IMR-90 (cell line): ENCODE measurements at regions not wholly inside any gene's neighbourhood (a gene's known extent, or its start where the extent isn't known, plus 50 kb on each side); places are given as distances from the start of the nearest gene placed in this dataset.

ENCODE experiments used
- ATAC-seq: fragments of 200-7000 bp; cut with Tn5 transposase; 2 replicates; pipeline ENCODE4 v1.9.1; 2020; ENCODE audit warnings: low read depth, mild to moderate bottlenecking, moderate library complexity
- BruUV-seq: library from RNA; stranded (reverse); fragments of 400-500 nt; replicated peaks from 2 replicates; lab custom pipeline; 2021; lab: Mats Ljungman, UMichigan
- CTCF ChIA-PET: fragments of 300-600 bp; formaldehyde crosslinking; extraction: SDS; loops from one replicate; lab custom pipeline; 2021; ENCODE audit warnings: antibody characterized with exemption; lab: Yijun Ruan, JAX
- POLR2A ChIA-PET: fragments of 300-600 bp; sonication (Branson Sonifier 250); formaldehyde crosslinking; loops from one replicate; lab custom pipeline; 2022; ENCODE audit warnings: antibody characterized with exemption; ENCODE audit not compliant: unreplicated experiment; lab: Charles Lee
- DNase-seq: peaks from one replicate; pipeline ENCODE4 v3.0.0; 2013
- H2AFZ ChIP-seq: replicated peaks from 2 replicates; pipeline ENCODE3; 2013; ENCODE audit warnings: low read length, mild to moderate bottlenecking; ENCODE audit not compliant: poor library complexity
- H2AK5ac ChIP-seq: 2 replicates; pipeline ENCODE4 v1.6.1; 2013; ENCODE audit warnings: low read depth, low read length, inconsistent platforms
- H2AK9ac ChIP-seq: replicated peaks from 2 replicates; pipeline ENCODE3; 2013; ENCODE audit warnings: mild to moderate bottlenecking, low read depth, low read length, moderate library complexity; ENCODE audit not compliant: poor library complexity
- H2BK120ac ChIP-seq: 2 replicates; pipeline ENCODE4 v1.6.1; 2013; ENCODE audit warnings: low read depth, low read length, inconsistent platforms
- H2BK15ac ChIP-seq: 3 replicates; pipeline ENCODE4 v1.6.1; 2013; ENCODE audit warnings: low read depth, low read length, inconsistent platforms
- H2BK20ac ChIP-seq: 2 replicates; pipeline ENCODE4 v1.6.1; 2013; ENCODE audit warnings: low read depth, mild to moderate bottlenecking, inconsistent platforms, low read length, moderate library complexity
- H2BK5ac ChIP-seq: 2 replicates; pipeline ENCODE4 v1.6.1; 2013; ENCODE audit warnings: mild to moderate bottlenecking, low read depth, low read length, inconsistent platforms; ENCODE audit not compliant: poor library complexity, severe bottlenecking
- H3K14ac ChIP-seq: replicated peaks from 2 replicates; pipeline ENCODE4 v1.6.1; 2013; ENCODE audit warnings: low read depth, low read length, inconsistent platforms
- H3K18ac ChIP-seq: 2 replicates; pipeline ENCODE4 v1.6.1; 2013; ENCODE audit warnings: low read depth, low read length, control low read depth
- H3K23ac ChIP-seq: 2 replicates; pipeline ENCODE4 v1.6.1; 2013; ENCODE audit warnings: low read depth, low read length, inconsistent platforms
- H3K27ac ChIP-seq: 2 replicates; pipeline ENCODE4 v1.5.1; 2013; ENCODE audit warnings: mild to moderate bottlenecking, control low read depth, low read length; ENCODE audit not compliant: insufficient read depth
- H3K27me3 ChIP-seq: 2 replicates; pipeline ENCODE4 v1.6.1; 2013; ENCODE audit warnings: low read length; ENCODE audit not compliant: control insufficient read depth, insufficient read depth
- H3K36me3 ChIP-seq: 2 replicates; pipeline ENCODE4 v1.6.1; 2013; ENCODE audit warnings: low read length, mixed read lengths; ENCODE audit not compliant: control insufficient read depth, insufficient read depth
- H3K4ac ChIP-seq: 2 replicates; pipeline ENCODE4 v1.6.1; 2013; ENCODE audit warnings: low read depth, low read length, inconsistent platforms
- H3K4me1 ChIP-seq: 2 replicates; pipeline ENCODE4 v1.6.1; 2013; ENCODE audit warnings: low read length, mixed read lengths; ENCODE audit not compliant: control insufficient read depth, insufficient read depth
- H3K4me2 ChIP-seq: 2 replicates; pipeline ENCODE4 v1.6.1; 2013; ENCODE audit warnings: low read depth, mild to moderate bottlenecking, control low read depth, low read length, moderate library complexity
- H3K4me3 ChIP-seq: 2 replicates; pipeline ENCODE4 v1.5.1; 2013; ENCODE audit warnings: low read depth, mild to moderate bottlenecking, control low read depth, low read length, moderate library complexity; ENCODE audit not compliant: insufficient read depth
- H3K56ac ChIP-seq: 2 replicates; pipeline ENCODE4 v1.6.1; 2013; ENCODE audit warnings: low read length, inconsistent platforms; ENCODE audit not compliant: insufficient read depth; ENCODE audit errors: extremely low read depth
- H3K79me1 ChIP-seq, 2 experiments: 2 replicates each; pipeline ENCODE4 v1.6.1; 2013; ENCODE audit warnings: low read length in 2 of 2, inconsistent platforms in 1 of 2, low read depth in 1 of 2
- H3K9ac ChIP-seq: 2 replicates; pipeline ENCODE4 v1.6.1; 2013; ENCODE audit warnings: low read depth, low read length, control low read depth
- H3K9me1 ChIP-seq: 2 replicates; pipeline ENCODE4 v1.6.1; 2013; ENCODE audit warnings: low read length, inconsistent platforms; ENCODE audit not compliant: insufficient read depth
- H3K9me3 ChIP-seq: 2 replicates; pipeline ENCODE4 v1.6.1; 2013; ENCODE audit warnings: low read length; ENCODE audit not compliant: control insufficient read depth, insufficient read depth
- H4K20me1 ChIP-seq: 2 replicates; pipeline ENCODE4 v1.6.1; 2013; ENCODE audit warnings: low read length, inconsistent platforms; ENCODE audit not compliant: insufficient read depth
- H4K5ac ChIP-seq: 2 replicates; pipeline ENCODE4 v1.6.1; 2013; ENCODE audit warnings: mild to moderate bottlenecking, low read depth, low read length, control low read depth
- H4K8ac ChIP-seq, 2 experiments: 2 replicates each; pipeline ENCODE4 v1.6.1; 2013; ENCODE audit warnings: low read depth in 2 of 2, low read length in 2 of 2, control low read depth in 1 of 2, inconsistent platforms in 1 of 2
- H4K91ac ChIP-seq: 2 replicates; pipeline ENCODE4 v1.6.1; 2013; ENCODE audit warnings: low read depth, low read length, inconsistent platforms; ENCODE audit not compliant: insufficient read depth
- BHLHE40 ChIP-seq: fragments of 150-350 bp; IDR thresholded peaks from 2 replicates; pipeline ENCODE4 v1.6.1; 2016; ENCODE audit warnings: mild to moderate bottlenecking, low read depth, low read length
- CHD1 ChIP-seq: IDR thresholded peaks from 2 replicates; pipeline ENCODE4 v1.6.1; 2012; ENCODE audit warnings: low read depth, low read length, improper control_type of control experiment
- CTCF ChIP-seq: conservative IDR thresholded peaks from 2 replicates; pipeline ENCODE4 v1.5.1; 2012; ENCODE audit warnings: mild to moderate bottlenecking, low read depth, low read length, improper control_type of control experiment
- ELK1 ChIP-seq: fragments of 150-350 bp; IDR thresholded peaks from 2 replicates; pipeline ENCODE4 v1.6.1; 2016; ENCODE audit warnings: low read depth, mild to moderate bottlenecking, low read length, moderate library complexity, borderline replicate concordance
- FOS ChIP-seq: fragments of 150-350 bp; IDR thresholded peaks from 2 replicates; pipeline ENCODE4 v1.6.1; 2016; ENCODE audit warnings: low read depth, low read length
- MAFK ChIP-seq: IDR thresholded peaks from 2 replicates; pipeline ENCODE4 v1.6.1; 2012; ENCODE audit warnings: low read depth, low read length, improper control_type of control experiment
- MAZ ChIP-seq: IDR thresholded peaks from 2 replicates; pipeline ENCODE4 v1.6.1; 2012; ENCODE audit warnings: low read depth, mild to moderate bottlenecking, low read length, improper control_type of control experiment, moderate library complexity, borderline replicate concordance
- MXI1 ChIP-seq: IDR thresholded peaks from 2 replicates; pipeline ENCODE4 v1.6.1; 2012; ENCODE audit warnings: low read depth, mild to moderate bottlenecking, low read length, moderate library complexity, borderline replicate concordance
- NFE2L2 ChIP-seq: fragments of 150-350 bp; IDR thresholded peaks from 2 replicates; pipeline ENCODE4 v1.6.1; 2016; ENCODE audit warnings: low read depth, mild to moderate bottlenecking, low read length
- POLR2A ChIP-seq: IDR thresholded peaks from 2 replicates; pipeline ENCODE4 v1.6.1; 2012; ENCODE audit warnings: mild to moderate bottlenecking, low read depth, low read length
- RAD21 ChIP-seq: IDR thresholded peaks from 2 replicates; pipeline ENCODE4 v1.6.1; 2012; ENCODE audit warnings: low read length, improper control_type of control experiment
- RCOR1 ChIP-seq: IDR thresholded peaks from 2 replicates; pipeline ENCODE4 v1.6.1; 2012; ENCODE audit warnings: mild to moderate bottlenecking, low read length, improper control_type of control experiment; ENCODE audit not compliant: insufficient replicate concordance
- RFX5 ChIP-seq: IDR thresholded peaks from 2 replicates; pipeline ENCODE4 v1.8.0; 2012; ENCODE audit warnings: low read depth, mild to moderate bottlenecking, low read length, moderate library complexity
- SMC3 ChIP-seq: fragments of 150-350 bp; IDR thresholded peaks from 2 replicates; pipeline ENCODE4 v1.6.1; 2016; ENCODE audit warnings: low read depth, mild to moderate bottlenecking, antibody characterized with exemption, low read length, moderate library complexity
- WGBS, 2 experiments: methylation state at CpG; one replicate each; pipeline versions ENCODE4 v1.1.5 to v1.1.7; 2013; ENCODE audit warnings: missing lambda C conversion rate in 2 of 2; ENCODE audit not compliant: insufficient read length in 1 of 2; ENCODE audit errors: extremely low coverage in 2 of 2; 5-methylcytosine and 5-hydroxymethylcytosine counted together
- dilution Hi-C: fragments of 300-500 bp; cut with HindIII; formaldehyde crosslinking; loops from one replicate; pipeline ENCODE4 v1.14.3; 2018; ENCODE audit warnings: low sequenced_read_pairs; ENCODE audit not compliant: unreplicated experiment
- in situ Hi-C: fragments of 300-500 bp; cut with MboI; formaldehyde crosslinking; loops from 3 replicates; pipeline ENCODE4 v1.14.3; 2019; ENCODE audit warnings: low sequenced_read_pairs, inconsistent platforms, mixed read lengths
- intact Hi-C: fragments of 100-400 bp; cut with micrococcal nuclease; formaldehyde crosslinking; loops from 2 replicates; pipeline ENCODE4 v1.10.0; 2022
- TF ChIP-seq, protein P1 (sequence below): fragments of 150-350 bp; IDR thresholded peaks from 2 replicates; pipeline ENCODE4 v1.6.1; 2017; ENCODE audit warnings: mild to moderate bottlenecking, antibody characterized with exemption, low read length, low read depth

DNA sequence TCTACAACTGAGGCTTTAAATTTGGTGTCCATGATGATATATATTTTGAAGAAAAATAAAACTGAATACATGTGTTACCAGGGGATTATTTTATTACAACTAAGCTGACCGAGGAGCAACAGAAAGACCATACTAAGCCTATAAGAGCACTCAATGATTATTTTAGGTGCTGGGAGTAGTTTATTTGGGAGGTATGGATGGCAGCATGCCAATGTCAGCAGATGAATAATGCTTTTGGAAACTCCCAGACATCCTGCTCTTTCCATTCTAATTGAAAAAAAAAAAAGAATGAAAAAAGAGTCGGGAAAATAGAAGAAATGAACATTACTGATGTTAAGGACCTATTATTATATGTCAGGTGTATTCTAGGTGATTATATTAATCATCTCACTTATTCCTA lies 441.2 kb downstream of the BTG1 start:
- BruUV-seq: no TSS peak
- Histone ChIP-seq H2BK120ac (no peak overlapping the region), H4K91ac (no peak overlapping the region), H3K9me1 (no peaks in the 10 kb centered on the region), H3K14ac (no peak overlapping the region), H3K4me1 (no peaks in the 10 kb centered on the region), H2AK9ac (no peak overlapping the region), H2AK5ac (no peak overlapping the region), H3K18ac (no peak overlapping the region), H3K27ac (no peak overlapping the region), H3K9me3 (no peaks in the 10 kb centered on the region), H3K9ac (no peak overlapping the region), H3K27me3 (no peaks in the 10 kb centered on the region), H4K5ac (no peak overlapping the region), H2AFZ (no peak overlapping the region), H4K20me1 (no peaks in the 10 kb centered on the region), H2BK15ac (no peak overlapping the region), H2BK20ac (no peak overlapping the region), H3K56ac (no peak overlapping the region), H3K4ac (no peak overlapping the region), H4K8ac (no peak overlapping the region), H3K79me1 (no peaks in the 10 kb centered on the region), H3K23ac (no peak overlapping the region), H3K4me2 (no peak overlapping the region), H3K4me3 (no peak overlapping the region), H2BK5ac (no peak overlapping the region), H3K36me3 (no peaks in the 10 kb centered on the region)
- no CpG with 5 or more reads among the region's 2 CpGs for WGBS, 2 experiments
- TF ChIP-seq CHD1 (no peak), ELK1 (no peak), SMC3 (no peak), RCOR1 (no peak), FOS (no peak), MAZ (no peak), RAD21 (no peak), RFX5 (no peak), MAFK (no peak), MXI1 (no peak), BHLHE40 (no peak), NFE2L2 (no peak), POLR2A (no peak), CTCF (no peak)
- TF ChIP-seq, protein P1, sequence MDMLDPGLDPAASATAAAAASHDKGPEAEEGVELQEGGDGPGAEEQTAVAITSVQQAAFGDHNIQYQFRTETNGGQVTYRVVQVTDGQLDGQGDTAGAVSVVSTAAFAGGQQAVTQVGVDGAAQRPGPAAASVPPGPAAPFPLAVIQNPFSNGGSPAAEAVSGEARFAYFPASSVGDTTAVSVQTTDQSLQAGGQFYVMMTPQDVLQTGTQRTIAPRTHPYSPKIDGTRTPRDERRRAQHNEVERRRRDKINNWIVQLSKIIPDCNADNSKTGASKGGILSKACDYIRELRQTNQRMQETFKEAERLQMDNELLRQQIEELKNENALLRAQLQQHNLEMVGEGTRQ: no peak
- POLR2A ChIA-PET: no interaction called here
- in situ Hi-C loops: no loop called here
- ATAC-seq (no peak), DNase-seq (peak; percentile 19)
- CTCF ChIA-PET: no interaction called here
- intact Hi-C loops: no loop called here
- dilution Hi-C loops: no loop called here
